ENCODE measurements at regions not wholly inside any gene's neighbourhood (a gene's known extent, or its start where the extent isn't known, plus 50 kb on each side); places are given as distances from the start of the nearest gene placed in this dataset.

GRCh38 chr16:86984343-86984742, 332.8 kb downstream of the C16orf95 start:
- H3K4me2 ChIP-seq (ENCODE audit: extremely low read depth, insufficient read depth, low read length) = no peak overlapping the region
- no peaks in the 10 kb centered on the region for H3K4me1 ChIP-seq (ENCODE audit: control insufficient read depth, extremely low read depth, insufficient read depth, low read length)
- H3K9me3 ChIP-seq (ENCODE audit: control insufficient read depth, insufficient read depth, low read depth, low read length) = no peaks in the 10 kb centered on the region
- no peak overlapping the region for H2AFZ ChIP-seq (ENCODE audit: low read length)
- TF ChIP-seq EZH2 (IDR thresholded peaks at IDR 0.05; ENCODE audit: low read length, missing control alignments) (no peak), CTCF (conservative IDR thresholded peaks at IDR 0.05 in 1 of 2, IDR thresholded peaks at IDR 0.05 in 1 of 2; ENCODE audit: low read depth in 1 of 2, low read length in 2 of 2) (no peak)
- H3K27ac ChIP-seq (ENCODE audit: insufficient read depth, low read length) = no peak overlapping the region
- H3K27me3 ChIP-seq (ENCODE audit: control insufficient read depth, insufficient read depth, low read length) = no peaks in the 10 kb centered on the region
- H3K79me2 ChIP-seq (ENCODE audit: control insufficient read depth, insufficient read depth, low read length) = no peaks in the 10 kb centered on the region
- no peaks in the 10 kb centered on the region for H3K36me3 ChIP-seq (ENCODE audit: control insufficient read depth, insufficient read depth, low read length)
- no peak overlapping the region for H3K9ac ChIP-seq (ENCODE audit: insufficient read depth, low read length)
- no peak overlapping the region for H3K4me3 ChIP-seq (replicated peaks in 1 of 4; ENCODE audit: control extremely low read depth in 1 of 4, insufficient read depth in 1 of 4, low read depth in 3 of 4, low read length in 4 of 4)
- no peak for DNase-seq (ENCODE audit: low read depth in 2 of 2)
- H4K20me1 ChIP-seq (ENCODE audit: control insufficient read depth, extremely low read depth, insufficient read depth, low read length) = no peaks in the 10 kb centered on the region

GRCh38 chr16:86984991-86985647, 332.1 kb downstream of the C16orf95 start:
- DNase-seq (ENCODE audit: low read depth in 2 of 2) = no peak
- Histone ChIP-seq H3K9me3 (ENCODE audit: control insufficient read depth, insufficient read depth, low read depth, low read length) (no peaks in the 10 kb centered on the region), H3K27me3 (ENCODE audit: control insufficient read depth, insufficient read depth, low read length) (no peaks in the 10 kb centered on the region), H3K4me3 (replicated peaks in 1 of 4; ENCODE audit: control extremely low read depth in 1 of 4, insufficient read depth in 1 of 4, low read depth in 3 of 4, low read length in 4 of 4) (no peak overlapping the region), H4K20me1 (ENCODE audit: control insufficient read depth, extremely low read depth, insufficient read depth, low read length) (no peaks in the 10 kb centered on the region), H3K4me1 (ENCODE audit: control insufficient read depth, extremely low read depth, insufficient read depth, low read length) (no peaks in the 10 kb centered on the region), H3K9ac (ENCODE audit: insufficient read depth, low read length) (no peak overlapping the region), H2AFZ (ENCODE audit: low read length) (no peak overlapping the region), H3K27ac (ENCODE audit: insufficient read depth, low read length) (no peak overlapping the region), H3K4me2 (ENCODE audit: extremely low read depth, insufficient read depth, low read length) (no peak overlapping the region), H3K36me3 (ENCODE audit: control insufficient read depth, insufficient read depth, low read length) (no peaks in the 10 kb centered on the region), H3K79me2 (ENCODE audit: control insufficient read depth, insufficient read depth, low read length) (no peaks in the 10 kb centered on the region)
- TF ChIP-seq EZH2 (IDR thresholded peaks at IDR 0.05; ENCODE audit: low read length, missing control alignments) = no peak
- TF ChIP-seq CTCF (conservative IDR thresholded peaks at IDR 0.05 in 1 of 2, IDR thresholded peaks at IDR 0.05 in 1 of 2; ENCODE audit: low read depth in 1 of 2, low read length in 2 of 2) = no peak

GRCh38 chr16:86985648-86986015, 331.6 kb downstream of the C16orf95 start:
- no peak for DNase-seq (ENCODE audit: low read depth in 2 of 2)
- TF ChIP-seq EZH2 (IDR thresholded peaks at IDR 0.05; ENCODE audit: low read length, missing control alignments) (no peak), CTCF (conservative IDR thresholded peaks at IDR 0.05 in 1 of 2, IDR thresholded peaks at IDR 0.05 in 1 of 2; ENCODE audit: low read depth in 1 of 2, low read length in 2 of 2) (no peak)

More at GRCh38 chr16:86985648-86986015, 331.6 kb downstream of the C16orf95 start:
- H2AFZ ChIP-seq (ENCODE audit: low read length) = no peak overlapping the region
- H3K4me1 ChIP-seq (ENCODE audit: control insufficient read depth, extremely low read depth, insufficient read depth, low read length) = no peaks in the 10 kb centered on the region
- H4K20me1 ChIP-seq (ENCODE audit: control insufficient read depth, extremely low read depth, insufficient read depth, low read length) = no peaks in the 10 kb centered on the region
- H3K79me2 ChIP-seq (ENCODE audit: control insufficient read depth, insufficient read depth, low read length) = no peaks in the 10 kb centered on the region
- H3K27me3 ChIP-seq (ENCODE audit: control insufficient read depth, insufficient read depth, low read length) = no peaks in the 10 kb centered on the region
- H3K4me2 ChIP-seq (ENCODE audit: extremely low read depth, insufficient read depth, low read length) = no peak overlapping the region
- H3K9me3 ChIP-seq (ENCODE audit: control insufficient read depth, insufficient read depth, low read depth, low read length) = no peaks in the 10 kb centered on the region
- no peaks in the 10 kb centered on the region for H3K36me3 ChIP-seq (ENCODE audit: control insufficient read depth, insufficient read depth, low read length)
- no peak overlapping the region for H3K27ac ChIP-seq (ENCODE audit: insufficient read depth, low read length)
- H3K4me3 ChIP-seq (replicated peaks in 1 of 4; ENCODE audit: control extremely low read depth in 1 of 4, insufficient read depth in 1 of 4, low read depth in 3 of 4, low read length in 4 of 4) = no peak overlapping the region
- H3K9ac ChIP-seq (ENCODE audit: insufficient read depth, low read length) = no peak overlapping the region
